SK-N-MC (cell line): ENCODE measurements at regions not wholly inside any gene's neighbourhood (a gene's known extent, or its start where the extent isn't known, plus 50 kb on each side); places are given as distances from the start of the nearest gene placed in this dataset.

Source experiments
- DNase-seq: peaks from one replicate; pipeline ENCODE4 v3.0.0-alpha.2; 2011; ENCODE audit warnings: low read depth, low spot score
- H3K27ac ChIP-seq: fragments of 200-600 bp; sonication (generic); 2 replicates; pipeline ENCODE4 v1.5.1; 2016; ENCODE audit warnings: mixed run types
- H3K36me3 ChIP-seq: fragments of 200-600 bp; sonication (generic); 2 replicates; pipeline ENCODE4 v1.6.1; 2017; ENCODE audit warnings: antibody characterized with exemption, low read length, mixed read lengths; ENCODE audit not compliant: insufficient read depth
- H3K4me3 ChIP-seq: fragments of 200-600 bp; sonication (generic); 2 replicates; pipeline ENCODE4 v1.5.1; 2016
- H3K9ac ChIP-seq: fragments of 200-600 bp; sonication (generic); 2 replicates; pipeline ENCODE4 v1.8.0; 2017; ENCODE audit warnings: mixed run types, mixed read lengths; ENCODE audit not compliant: insufficient read length
- H3K9me3 ChIP-seq: fragments of 200-600 bp; sonication (generic); 2 replicates; pipeline ENCODE4 v1.6.1; 2017; ENCODE audit warnings: low read depth, mild to moderate bottlenecking, antibody characterized with exemption, low read length, moderate library complexity, mixed read lengths
- EZH2 ChIP-seq: fragments of 200-600 bp; sonication (generic); IDR thresholded peaks from one replicate; pipeline ENCODE4 v1.6.1; 2017; ENCODE audit warnings: antibody characterized with exemption
- FOXP2 ChIP-seq: optimal IDR thresholded peaks from 2 replicates; pipeline ENCODE3; 2011; ENCODE audit warnings: mild to moderate bottlenecking, moderate library complexity; ENCODE audit not compliant: insufficient read depth; ENCODE audit errors: extremely low read length, control extremely low read depth
- POLR2AphosphoS5 ChIP-seq: IDR thresholded peaks from 2 replicates; pipeline ENCODE4 v1.6.1; 2012; ENCODE audit warnings: mild to moderate bottlenecking, low read depth, low read length, borderline replicate concordance

- peak overlapping the region; percentile 70; the same call in 1 of the 2 replicates for H3K27ac ChIP-seq
- DNase-seq = no peak
- no peaks in the 10 kb centered on the region for H3K9me3 ChIP-seq
- peak overlapping the region; percentile 37 for H3K9ac ChIP-seq
- no peak overlapping the region for H3K4me3 ChIP-seq
- H3K36me3 ChIP-seq = no peaks in the 10 kb centered on the region
- TF ChIP-seq FOXP2 = no peak
- TF ChIP-seq POLR2AphosphoS5 = no peak
- no peak for TF ChIP-seq EZH2
Measured at GRCh38 chr6:43878127-43878634, 108.2 kb downstream of the VEGFA start.

GRCh38 chr6:43877463-43878126 lies 107.6 kb downstream of the VEGFA start:
- Histone ChIP-seq H3K9ac (no peak overlapping the region), H3K9me3 (no peaks in the 10 kb centered on the region), H3K36me3 (no peaks in the 10 kb centered on the region), H3K4me3 (no peak overlapping the region), H3K27ac (no peak overlapping the region; the same call in 1 of the 2 replicates)
- DNase-seq = no peak
- TF ChIP-seq FOXP2 (no peak), EZH2 (no peak)

- no peak for DNase-seq
- Histone ChIP-seq H3K36me3 (no peaks in the 10 kb centered on the region), H3K9ac (no peak overlapping the region), H3K4me3 (no peak overlapping the region), H3K9me3 (no peaks in the 10 kb centered on the region), H3K27ac (no peak overlapping the region)
- TF ChIP-seq EZH2 = no peak
- no peak for TF ChIP-seq FOXP2
- TF ChIP-seq POLR2AphosphoS5 = no peak
Measured at GRCh38 chr6:43877036-43877435, 107.0 kb downstream of the VEGFA start.

- no peak for DNase-seq
- TF ChIP-seq EZH2 (no peak), FOXP2 (no peak), POLR2AphosphoS5 (no peak)
- Histone ChIP-seq H3K9ac (no peak overlapping the region), H3K9me3 (no peaks in the 10 kb centered on the region), H3K4me3 (no peak overlapping the region), H3K27ac (peak overlapping the region; percentile 13; the same call in 1 of the 2 replicates), H3K36me3 (no peaks in the 10 kb centered on the region)
Measured at GRCh38 chr6:43876602-43877001, 106.6 kb downstream of the VEGFA start.

- Histone ChIP-seq H3K4me3 (no peak overlapping the region), H3K27ac (peak overlapping the region; percentile 13; the same call in 1 of the 2 replicates), H3K36me3 (no peaks in the 10 kb centered on the region), H3K9ac (no peak overlapping the region), H3K9me3 (no peaks in the 10 kb centered on the region)
- no peak for TF ChIP-seq FOXP2
- no peak for TF ChIP-seq POLR2AphosphoS5
- TF ChIP-seq EZH2 = no peak
- no peak for DNase-seq
Measured at GRCh38 chr6:43875849-43876572, 106.0 kb downstream of the VEGFA start.

- TF ChIP-seq FOXP2 (no peak), EZH2 (no peak), POLR2AphosphoS5 (no peak)
- Histone ChIP-seq H3K27ac (no peak overlapping the region), H3K4me3 (no peak overlapping the region), H3K9ac (no peak overlapping the region), H3K36me3 (no peaks in the 10 kb centered on the region), H3K9me3 (no peaks in the 10 kb centered on the region)
- DNase-seq = no peak
Measured at GRCh38 chr6:43874814-43875590, 105.0 kb downstream of the VEGFA start.

GRCh38 chr6:43873806-43874714 lies 104.0 kb downstream of the VEGFA start:
- TF ChIP-seq POLR2AphosphoS5 (no peak), FOXP2 (no peak), EZH2 (no peak)
- Histone ChIP-seq H3K36me3 (no peaks in the 10 kb centered on the region), H3K27ac (no peak overlapping the region), H3K9me3 (no peaks in the 10 kb centered on the region), H3K4me3 (no peak overlapping the region), H3K9ac (no peak overlapping the region)
- no peak for DNase-seq

GRCh38 chr6:43871933-43872332 lies 101.9 kb downstream of the VEGFA start:
- Histone ChIP-seq H3K9me3 (no peaks in the 10 kb centered on the region), H3K36me3 (no peaks in the 10 kb centered on the region), H3K9ac (no peak overlapping the region), H3K4me3 (no peak overlapping the region), H3K27ac (peak overlapping the region; percentile 95)
- DNase-seq = no peak
- TF ChIP-seq FOXP2 (no peak), POLR2AphosphoS5 (no peak), EZH2 (no peak)
